Aorta (tissue), 5 donors: ENCODE measurements at regions not wholly inside any gene's neighbourhood (a gene's known extent, or its start where the extent isn't known, plus 50 kb on each side); places are given as distances from the start of the nearest gene placed in this dataset.

Source experiments
- ATAC-seq: fragments of 200-7000 bp; cut with Tn5 transposase; one replicate; pipeline ENCODE4 v1.9.1; 2022; ENCODE audit warnings: moderate library complexity; ENCODE audit not compliant: low FRiP score
- DNase-seq, 2 donors: peaks; one replicate each; pipeline ENCODE4 v3.0.0-alpha.2; 2020
- H3K27ac ChIP-seq, 2 donors: one replicate each; pipeline ENCODE4 v1.5.1; 2013; ENCODE audit warnings: low read length in 2 of 2, mild to moderate bottlenecking in 2 of 2, moderate library complexity in 2 of 2, control low read depth in 1 of 2, inconsistent platforms in 1 of 2, low read depth in 1 of 2
- H3K27me3 ChIP-seq, 2 donors: one replicate each; pipeline ENCODE4 v1.6.1; 2013; ENCODE audit warnings: control low read depth in 1 of 2, low read length in 1 of 2, mild to moderate bottlenecking in 1 of 2, moderate library complexity in 1 of 2; ENCODE audit not compliant: insufficient read depth in 2 of 2, control insufficient read depth in 1 of 2
- H3K36me3 ChIP-seq, 2 donors: one replicate each; pipeline ENCODE4 v1.6.1; 2013; ENCODE audit warnings: control low read depth in 1 of 2, low read length in 1 of 2, mild to moderate bottlenecking in 1 of 2; ENCODE audit not compliant: insufficient read depth in 2 of 2, control insufficient read depth in 1 of 2
- H3K4me1 ChIP-seq, 2 donors: one replicate each; pipeline ENCODE4 v1.6.1; 2013; ENCODE audit warnings: low read length in 2 of 2, control low read depth in 1 of 2, mild to moderate bottlenecking in 1 of 2, moderate library complexity in 1 of 2; ENCODE audit not compliant: insufficient read depth in 2 of 2, control insufficient read depth in 1 of 2
- H3K4me3 ChIP-seq, 2 donors: one replicate each; pipeline ENCODE4 v1.5.1; 2013; ENCODE audit warnings: low read length in 2 of 2, control low read depth in 1 of 2, mild to moderate bottlenecking in 1 of 2
- H3K9me3 ChIP-seq: one replicate; pipeline ENCODE4 v1.6.1; 2013; ENCODE audit warnings: mild to moderate bottlenecking, low read length; ENCODE audit not compliant: control insufficient read depth
- WGBS, 2 donors: extraction: QIAGEN DNeasy Blood & Tissue Kit; methylation state at CpG; one replicate each; pipeline ENCODE4 v1.1.7; 2013; 5-methylcytosine and 5-hydroxymethylcytosine counted together
- intact Hi-C, 2 donors: fragments of 100-400 bp; cut with DNase I; formaldehyde crosslinking; loops; one replicate each; pipeline versions ENCODE4 v1.14.2 to v1.15.0; 2022
- donor health status: healthy with polysubstance abuse.
- donor health status: Bipolar disorder and iron deficiency.
- donor health status: DM: no; HTN: no; CAD: no.
- donor health status: DM: no; HTN: no; CAD: no.
- donor health status: DM: yes; HTN: yes; CAD: no.

GRCh38 chr4:33696041-33696440 lies 2548.3 kb downstream of the ARAP2 start:
- peaks cover 0 to 1% of the 10 kb centered on the region in 2 donors for H3K27me3 ChIP-seq
- ATAC-seq (no peak), DNase-seq (no peak)
- no peak overlapping the region for H3K4me3 ChIP-seq
- intact Hi-C loops: no loop called here
- H3K4me1 ChIP-seq: no peaks in the 10 kb centered on the region
- H3K27ac ChIP-seq: no peak overlapping the region
- H3K9me3 ChIP-seq: peaks cover 2% of the 10 kb centered on the region
- H3K36me3 ChIP-seq: no peaks in the 10 kb centered on the region

DNA sequence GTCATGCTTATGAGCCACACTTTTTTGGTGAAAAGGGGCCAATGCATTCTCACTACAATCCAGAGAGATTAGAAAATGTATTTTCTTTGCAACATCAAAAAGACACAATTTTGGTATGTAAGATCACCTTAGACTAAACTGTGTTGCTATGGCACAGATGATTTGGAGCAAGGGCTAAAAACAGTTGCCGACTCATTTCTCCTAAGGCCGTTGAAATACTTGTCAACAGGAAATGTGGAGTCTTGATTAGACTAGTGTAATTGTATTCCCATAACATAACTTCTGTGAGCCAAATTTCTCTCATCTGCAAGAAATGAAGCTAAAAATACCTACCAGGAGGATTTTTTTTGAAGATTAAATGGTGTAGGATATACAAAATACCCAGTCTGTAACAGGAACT lies 2547.7 kb downstream of the ARAP2 start:
- intact Hi-C loops: no loop called here
- H3K27ac ChIP-seq: no peak overlapping the region
- 15% methylated on average over 2 of the region's 2 CpGs for WGBS, 2 donors
- no peak overlapping the region for H3K4me3 ChIP-seq
- ATAC-seq (no peak), DNase-seq (no peak)
- H3K4me1 ChIP-seq: no peaks in the 10 kb centered on the region
- no peaks in the 10 kb centered on the region for H3K36me3 ChIP-seq
- H3K27me3 ChIP-seq: no peaks in the 10 kb centered on the region
- H3K9me3 ChIP-seq: peaks cover 2% of the 10 kb centered on the region

GRCh38 chr4:33709247-33709646 lies 2535.1 kb downstream of the ARAP2 start:
- Histone ChIP-seq H3K27me3 (no peaks in the 10 kb centered on the region), H3K4me1 (no peaks in the 10 kb centered on the region), H3K27ac (no peak overlapping the region), H3K9me3 (no peaks in the 10 kb centered on the region), H3K36me3 (no peaks in the 10 kb centered on the region), H3K4me3 (no peak overlapping the region)
- intact Hi-C loops: no loop called here
- DNase-seq (no peak), ATAC-seq (no peak)
- WGBS, 2 donors: 79 to 88% methylated on average over 3 of the region's 3 CpGs

DNA sequence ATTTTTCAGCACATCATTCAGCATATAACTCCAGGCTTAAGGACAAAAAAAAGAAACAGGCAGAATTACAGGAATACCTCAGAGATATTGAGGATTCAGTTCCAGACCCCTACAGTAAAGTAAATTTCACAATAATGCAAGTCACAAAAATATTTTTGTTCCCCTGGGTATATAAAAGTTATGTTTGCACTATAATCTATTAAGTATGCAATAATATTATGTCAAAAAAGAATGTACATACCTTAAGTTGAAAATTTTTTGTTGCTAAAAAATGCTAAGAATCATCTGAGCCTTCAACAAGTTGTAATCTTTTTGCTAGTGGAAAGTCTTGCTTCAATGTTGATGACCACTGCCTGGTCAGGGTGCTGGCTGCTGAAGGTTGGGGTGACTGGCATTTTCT lies 2532.5 kb downstream of the ARAP2 start:
- ATAC-seq: no peak
- intact Hi-C loops: no loop called here

DNA sequence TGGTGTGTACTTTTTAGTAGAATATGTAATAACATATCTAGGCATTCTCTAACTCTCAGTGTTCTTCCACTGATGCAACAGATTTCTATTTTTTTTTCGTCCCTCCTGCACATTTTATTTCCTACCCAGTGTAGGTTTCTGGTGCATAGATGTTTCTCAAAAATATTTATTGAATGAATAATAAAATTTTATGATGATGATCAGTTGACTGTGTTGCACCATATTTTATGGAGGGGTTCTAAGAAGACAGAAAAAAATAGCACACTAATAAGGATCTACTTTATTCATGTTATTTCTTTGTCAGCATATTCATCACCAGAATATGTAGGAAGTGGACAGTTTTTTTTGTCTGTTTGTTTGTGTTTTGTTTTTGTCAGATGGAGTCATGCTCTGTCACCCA lies 2529.3 kb downstream of the ARAP2 start:
- no peak overlapping the region for H3K4me3 ChIP-seq
- H3K4me1 ChIP-seq: no peaks in the 10 kb centered on the region
- no peak overlapping the region for H3K27ac ChIP-seq
- H3K9me3 ChIP-seq: no peaks in the 10 kb centered on the region
- 87 to 92% methylated on average over 1 of the region's 1 CpG for WGBS, 2 donors
- intact Hi-C loops: no loop called here
- no peaks in the 10 kb centered on the region for H3K27me3 ChIP-seq
- ATAC-seq (no peak), DNase-seq (no peak)
- no peaks in the 10 kb centered on the region for H3K36me3 ChIP-seq

More for the DNA sequence above, 2532.5 kb downstream of the ARAP2 start:
- DNase-seq: no peak
- Histone ChIP-seq H3K4me3 (no peak overlapping the region), H3K4me1 (no peaks in the 10 kb centered on the region), H3K27me3 (no peaks in the 10 kb centered on the region), H3K27ac (no peak overlapping the region), H3K36me3 (no peaks in the 10 kb centered on the region), H3K9me3 (no peaks in the 10 kb centered on the region)

DNA sequence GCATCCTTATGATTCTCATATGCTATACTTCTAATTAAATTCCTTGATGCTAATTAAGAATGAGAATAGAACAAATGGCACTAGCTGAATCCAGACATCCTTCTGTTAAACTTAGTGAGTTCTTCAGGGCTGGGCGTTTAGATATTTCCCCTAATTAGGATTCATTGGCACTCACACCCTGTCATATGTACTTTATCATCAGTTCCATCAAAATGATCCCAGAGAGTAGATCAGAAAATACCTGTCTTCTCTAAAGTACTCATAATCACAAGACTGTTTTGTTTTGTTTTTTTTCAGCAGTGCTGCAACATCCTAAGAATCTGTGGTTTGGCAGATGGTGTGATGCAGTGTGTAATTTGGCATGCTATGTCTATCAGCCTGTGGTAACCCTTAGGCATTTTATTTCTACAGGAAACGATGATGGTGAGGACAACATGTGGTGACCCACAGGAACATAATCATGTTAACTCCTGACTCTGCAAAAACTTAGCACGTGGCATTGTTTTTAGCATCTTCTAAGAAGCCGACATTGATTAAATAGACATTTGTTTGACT lies 2528.4 kb downstream of the ARAP2 start:
- no peak for ATAC-seq
- intact Hi-C loops: no loop called here
- 55 to 59% methylated on average over 4 of the region's 4 CpGs for WGBS, 2 donors
- Histone ChIP-seq H3K9me3 (no peaks in the 10 kb centered on the region), H3K4me1 (no peaks in the 10 kb centered on the region), H3K27ac (no peak overlapping the region), H3K27me3 (no peaks in the 10 kb centered on the region), H3K4me3 (no peak overlapping the region), H3K36me3 (no peaks in the 10 kb centered on the region)
- DNase-seq: no peak

GRCh38 chr4:33722254-33722653 lies 2522.1 kb downstream of the ARAP2 start:
- H3K27ac ChIP-seq: no peak overlapping the region
- no peak for ATAC-seq
- WGBS, 2 donors: 70 to 74% methylated on average over 2 of the region's 2 CpGs
- H3K4me3 ChIP-seq: no peak overlapping the region
- no peaks in the 10 kb centered on the region for H3K36me3 ChIP-seq
- no peaks in the 10 kb centered on the region for H3K9me3 ChIP-seq
- no peaks in the 10 kb centered on the region for H3K4me1 ChIP-seq
- intact Hi-C loops: no loop called here
- no peak for DNase-seq
- H3K27me3 ChIP-seq: no peaks in the 10 kb centered on the region

DNA sequence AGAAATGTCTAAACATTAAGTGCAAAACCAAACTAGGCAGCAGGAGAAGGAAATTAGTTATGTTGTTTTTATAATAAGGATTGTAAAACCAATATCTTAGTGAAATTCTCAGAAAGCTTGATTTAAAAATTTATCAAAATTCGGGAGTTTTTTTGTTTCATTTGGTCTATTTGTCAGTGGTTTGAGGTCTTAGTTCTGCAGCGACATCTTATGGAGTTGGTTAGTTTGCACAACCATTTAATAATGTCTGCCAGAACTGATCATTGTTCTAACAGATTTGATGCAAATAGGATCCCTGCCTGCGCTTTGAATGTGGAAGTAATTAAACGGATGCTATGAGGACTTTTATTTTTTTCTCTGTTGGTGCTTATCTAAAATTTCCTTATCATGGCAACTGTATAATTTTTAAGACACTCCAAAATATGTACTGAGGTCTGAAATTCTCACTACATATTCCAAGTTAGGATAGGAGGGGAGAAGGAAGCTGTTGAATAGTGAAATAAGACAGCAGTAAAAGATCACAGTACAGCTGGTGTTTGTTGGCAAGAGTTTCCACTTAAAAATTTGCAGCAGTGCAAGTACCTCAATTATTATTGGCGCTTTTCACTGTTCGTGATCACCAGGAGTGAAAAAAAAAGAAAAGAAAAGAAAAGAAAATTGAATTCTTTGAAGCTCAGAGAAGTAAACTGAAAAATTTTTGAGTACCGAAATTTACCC lies 2521.4 kb downstream of the ARAP2 start:
- Histone ChIP-seq H3K9me3 (no peaks in the 10 kb centered on the region), H3K4me1 (no peaks in the 10 kb centered on the region), H3K4me3 (no peak overlapping the region), H3K27ac (no peak overlapping the region), H3K27me3 (no peaks in the 10 kb centered on the region), H3K36me3 (no peaks in the 10 kb centered on the region)
- DNase-seq (no peak), ATAC-seq (peak; percentile 72)
- whole genome bisulfite sequencing, 2 donors: 51 to 60% methylated on average over 7 of the region's 7 CpGs
- intact Hi-C loops: no loop called here

DNA sequence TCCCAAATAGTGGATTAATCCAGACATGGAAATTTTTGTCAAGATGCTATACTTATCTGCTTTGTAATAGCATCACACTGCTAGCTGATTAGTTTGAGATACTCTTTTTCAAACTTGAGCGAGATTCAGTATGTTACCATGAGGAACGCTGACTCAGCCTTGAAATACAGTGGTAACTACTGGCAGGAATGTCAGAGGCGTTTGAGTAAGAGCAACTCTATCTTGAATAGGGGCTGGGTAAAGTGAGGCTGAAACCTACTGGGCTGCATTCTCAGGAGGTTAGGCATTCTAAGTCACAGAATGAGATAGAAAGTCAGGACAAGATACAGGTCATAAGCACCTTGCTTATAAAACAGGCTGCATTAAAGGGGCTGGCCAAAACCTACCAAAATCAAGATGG lies 2519.6 kb downstream of the ARAP2 start:
- Histone ChIP-seq H3K27me3 (no peaks in the 10 kb centered on the region), H3K4me1 (no peaks in the 10 kb centered on the region), H3K9me3 (no peaks in the 10 kb centered on the region), H3K4me3 (no peak overlapping the region), H3K27ac (no peak overlapping the region), H3K36me3 (no peaks in the 10 kb centered on the region)
- ATAC-seq (no peak), DNase-seq (no peak)
- intact Hi-C loops: no loop called here
- 78 to 88% methylated on average over 3 of the region's 3 CpGs for WGBS, 2 donors
